ENCODE measurements at regions not wholly inside any gene's neighbourhood (a gene's known extent, or its start where the extent isn't known, plus 50 kb on each side); places are given as distances from the start of the nearest gene placed in this dataset.

GRCh38 chr1:201647722-201648065, 108.8 kb downstream of the NAV1 start:
- TF ChIP-seq CTCF (conservative IDR thresholded peaks at IDR 0.05; ENCODE audit: low read depth, low read length) (no peak), EZH2 (IDR thresholded peaks at IDR 0.05; ENCODE audit: borderline replicate concordance, low read depth, low read length, poor library complexity, severe bottlenecking) (no peak)
